ENCODE measurements at regions not wholly inside any gene's neighbourhood (a gene's known extent, or its start where the extent isn't known, plus 50 kb on each side); places are given as distances from the start of the nearest gene placed in this dataset.

DNA sequence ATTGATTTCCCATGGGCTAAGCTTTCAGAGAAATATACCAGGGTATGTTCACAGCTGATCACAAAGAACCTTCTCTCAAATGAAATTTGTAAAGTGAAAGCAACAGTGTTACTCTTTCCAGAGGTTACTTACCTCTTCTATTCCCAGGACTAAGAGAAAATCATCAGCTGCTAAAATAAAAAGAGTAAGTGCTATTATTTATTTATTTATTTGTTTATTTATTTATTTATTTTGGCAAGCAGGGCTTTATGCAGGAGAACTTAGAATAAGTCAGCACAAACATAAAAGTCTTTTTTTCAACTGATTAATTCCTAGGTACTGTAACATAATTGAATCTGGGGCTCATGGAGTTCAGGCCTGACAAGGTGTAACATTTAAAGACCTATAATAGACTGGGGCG, 93.9 kb upstream of the SYT10 start (continued):
- TF ChIP-seq CTCF (IDR thresholded peaks at IDR 0.05), result no peak
- TF ChIP-seq FOSL2 (IDR thresholded peaks at IDR 0.05; ENCODE audit: borderline replicate concordance, low read depth), result no peak
- TF ChIP-seq RFX5 (IDR thresholded peaks at IDR 0.05; ENCODE audit: low read length), result no peak
- no peak for TF ChIP-seq POLR2AphosphoS5 (IDR thresholded peaks at IDR 0.05; ENCODE audit: low read depth, low read length)
- TF ChIP-seq, protein P1, sequence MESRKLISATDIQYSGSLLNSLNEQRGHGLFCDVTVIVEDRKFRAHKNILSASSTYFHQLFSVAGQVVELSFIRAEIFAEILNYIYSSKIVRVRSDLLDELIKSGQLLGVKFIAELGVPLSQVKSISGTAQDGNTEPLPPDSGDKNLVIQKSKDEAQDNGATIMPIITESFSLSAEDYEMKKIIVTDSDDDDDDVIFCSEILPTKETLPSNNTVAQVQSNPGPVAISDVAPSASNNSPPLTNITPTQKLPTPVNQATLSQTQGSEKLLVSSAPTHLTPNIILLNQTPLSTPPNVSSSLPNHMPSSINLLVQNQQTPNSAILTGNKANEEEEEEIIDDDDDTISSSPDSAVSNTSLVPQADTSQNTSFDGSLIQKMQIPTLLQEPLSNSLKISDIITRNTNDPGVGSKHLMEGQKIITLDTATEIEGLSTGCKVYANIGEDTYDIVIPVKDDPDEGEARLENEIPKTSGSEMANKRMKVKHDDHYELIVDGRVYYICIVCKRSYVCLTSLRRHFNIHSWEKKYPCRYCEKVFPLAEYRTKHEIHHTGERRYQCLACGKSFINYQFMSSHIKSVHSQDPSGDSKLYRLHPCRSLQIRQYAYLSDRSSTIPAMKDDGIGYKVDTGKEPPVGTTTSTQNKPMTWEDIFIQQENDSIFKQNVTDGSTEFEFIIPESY (IDR thresholded peaks at IDR 0.05; ENCODE audit: borderline replicate concordance, low read depth), result no peak
- TF ChIP-seq RCOR1 (IDR thresholded peaks at IDR 0.05; ENCODE audit: low read length), result no peak

DNA sequence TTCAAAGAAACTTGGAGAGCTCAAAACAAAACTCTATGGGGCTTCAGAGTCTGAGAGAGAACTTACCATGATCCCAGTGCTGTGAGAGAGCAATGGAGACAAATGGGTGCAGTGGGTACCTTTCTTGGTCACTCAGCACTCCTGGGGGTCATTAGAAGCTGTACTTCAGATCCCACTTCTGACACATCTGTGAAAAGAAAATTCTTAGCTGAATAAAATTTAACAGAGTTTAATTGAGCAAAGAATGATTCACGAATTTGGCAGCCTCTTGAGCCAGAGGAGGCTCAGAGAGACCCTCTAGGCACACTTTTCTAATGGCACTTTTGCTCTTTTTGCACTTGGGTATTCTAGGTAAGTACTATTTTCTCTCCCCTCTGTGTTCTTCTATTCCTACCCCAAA, 96.8 kb upstream of the SYT10 start:
- no peak overlapping the region for H3K4me2 ChIP-seq
- no peak for DNase-seq

More for the DNA sequence above, 96.8 kb upstream of the SYT10 start:
- Histone ChIP-seq H3K79me2 (ENCODE audit: insufficient read depth) (no peaks in the 10 kb centered on the region), H3K27me3 (ENCODE audit: insufficient read depth) (no peaks in the 10 kb centered on the region; the same call in 1 of the 2 replicates), H3K9ac (no peak overlapping the region), H3K36me3 (replicated peaks in 1 of 2; ENCODE audit: control insufficient read depth in 1 of 2, insufficient read depth in 2 of 2, low read length in 1 of 2) (no peaks in the 10 kb centered on the region), H3K9me3 (no peaks in the 10 kb centered on the region), H3K4me1 (ENCODE audit: control insufficient read depth in 1 of 2, insufficient read depth in 2 of 2, low read depth in 1 of 2, low read length in 1 of 2) (no peaks in the 10 kb centered on the region), H3K27ac (ENCODE audit: low read depth in 2 of 2, low read length in 1 of 2) (no peak overlapping the region), H2AFZ (ENCODE audit: low read depth) (no peak overlapping the region), H3F3A (replicated peaks; ENCODE audit: insufficient read depth) (no peaks in the 10 kb centered on the region), H3K9me2 (no peaks in the 10 kb centered on the region), H3K4me3 (ENCODE audit: low read depth in 2 of 2, low read length in 1 of 2) (no peak overlapping the region), H4K20me1 (ENCODE audit: insufficient read depth) (no peaks in the 10 kb centered on the region)
- ChIA-PET POLR2A (no interaction called here), CTCF (interaction anchor here (0.6 kb wide), 1 partner anchor 249 kb away, joined by 3 read pairs; no protein-coding TSS in a partner anchor)
- TF ChIP-seq CHD2 (IDR thresholded peaks at IDR 0.05; ENCODE audit: low read length, partially characterized antibody) (no peak), RCOR1 (IDR thresholded peaks at IDR 0.05; ENCODE audit: low read length) (no peak), JUND (IDR thresholded peaks at IDR 0.05) (no peak), GATA2 (CRISPR knock-in tag; IDR thresholded peaks at IDR 0.05) (no peak), EZH2phosphoT487 (IDR thresholded peaks at IDR 0.05; ENCODE audit: borderline replicate concordance, low read depth) (no peak), EP300 (IDR thresholded peaks at IDR 0.05; ENCODE audit: borderline replicate concordance in 1 of 2, low read depth in 1 of 2, low read length in 1 of 2) (no peak)
- TF ChIP-seq, protein P1 (IDR thresholded peaks at IDR 0.05; ENCODE audit: borderline replicate concordance, low read depth), result no peak
- WGBS (ENCODE audit: low lambda C conversion rate), result 0% methylated on average over 1 of the region's 1 CpG
